ENCODE measurements at regions not wholly inside any gene's neighbourhood (a gene's known extent, or its start where the extent isn't known, plus 50 kb on each side); places are given as distances from the start of the nearest gene placed in this dataset.
"Not testable (repeated sequence)": the region's sequence is repeated elsewhere in the genome, so short reads cannot be mapped to it uniquely, and the experiment has no call there.

DNA sequence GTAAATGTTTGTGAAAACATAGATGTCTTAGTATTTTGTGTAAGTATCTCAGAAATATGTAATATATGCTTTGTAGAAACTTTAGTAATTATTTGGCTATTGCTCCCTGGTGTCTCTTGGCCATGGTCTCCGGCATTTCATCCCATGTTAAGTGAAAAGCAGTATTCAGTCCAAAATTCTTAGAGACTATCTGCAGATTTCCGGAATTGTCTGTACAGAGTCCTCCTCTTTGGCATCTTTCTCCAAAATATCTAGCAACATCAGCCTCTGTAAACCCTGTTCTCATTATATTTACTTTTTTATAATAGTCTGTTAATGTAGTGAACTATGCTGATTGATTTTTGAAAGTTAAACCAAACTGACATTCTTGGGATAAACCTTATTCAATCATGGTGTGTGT lies 352.7 kb downstream of the ARPP21 start:
- Histone ChIP-seq H3K4me3 (no peak overlapping the region), H3K27me3 (no peaks in the 10 kb centered on the region; the same call in 1 of the 2 replicates), H3K36me3 (no peaks in the 10 kb centered on the region), H3K9me3 (no peaks in the 10 kb centered on the region)
- DNase-seq = no peak

DNA sequence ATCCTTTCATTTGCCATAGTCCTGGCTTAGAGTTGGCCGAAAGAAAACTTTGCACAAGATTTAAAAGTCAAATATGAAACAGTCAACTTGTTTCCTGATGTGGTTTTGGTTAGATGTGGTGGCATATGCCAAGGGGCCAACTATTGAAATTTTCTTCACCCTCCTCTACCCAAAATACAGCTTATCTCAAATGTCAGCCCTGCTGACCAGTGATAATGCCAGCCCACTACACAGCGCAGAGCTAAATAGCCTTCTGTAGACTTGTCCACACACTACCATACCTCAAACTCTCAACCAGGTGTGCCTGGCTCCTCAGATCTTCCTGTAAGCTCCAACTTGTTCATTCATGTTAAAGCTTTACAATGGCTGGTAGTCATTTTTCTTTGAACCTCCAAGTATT lies 368.5 kb upstream of the STAC start:
- no peak overlapping the region for H3K4me3 ChIP-seq
- no peaks in the 10 kb centered on the region for H3K36me3 ChIP-seq
- DNase-seq = no peak

DNA sequence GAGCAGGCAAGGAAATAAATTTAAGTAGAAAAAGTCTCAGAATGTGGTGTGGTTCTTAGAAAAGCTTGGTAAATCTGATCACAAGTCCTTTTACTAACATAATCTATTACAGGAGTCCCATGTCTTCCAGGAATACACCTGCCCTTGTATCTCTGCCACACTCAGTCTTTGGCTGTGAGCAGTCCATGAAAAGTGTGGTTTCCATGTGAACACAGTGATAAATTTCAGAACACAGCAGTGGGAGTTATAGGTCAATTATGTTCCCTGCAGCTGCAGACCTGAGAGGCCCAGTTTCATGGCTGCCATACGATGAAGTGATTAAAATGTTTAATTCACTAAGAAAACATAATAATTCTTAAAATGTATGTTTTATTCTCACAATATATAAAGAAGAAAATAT lies 366.9 kb upstream of the STAC start:
- no peak overlapping the region for H3K4me3 ChIP-seq
- no peaks in the 10 kb centered on the region for H3K27me3 ChIP-seq
- H3K9me3 ChIP-seq = no peaks in the 10 kb centered on the region
- DNase-seq = no peak
- H3K36me3 ChIP-seq = no peaks in the 10 kb centered on the region

More for the DNA sequence above, 368.5 kb upstream of the STAC start:
- Histone ChIP-seq H3K9me3 (no peaks in the 10 kb centered on the region), H3K27me3 (no peaks in the 10 kb centered on the region)

DNA sequence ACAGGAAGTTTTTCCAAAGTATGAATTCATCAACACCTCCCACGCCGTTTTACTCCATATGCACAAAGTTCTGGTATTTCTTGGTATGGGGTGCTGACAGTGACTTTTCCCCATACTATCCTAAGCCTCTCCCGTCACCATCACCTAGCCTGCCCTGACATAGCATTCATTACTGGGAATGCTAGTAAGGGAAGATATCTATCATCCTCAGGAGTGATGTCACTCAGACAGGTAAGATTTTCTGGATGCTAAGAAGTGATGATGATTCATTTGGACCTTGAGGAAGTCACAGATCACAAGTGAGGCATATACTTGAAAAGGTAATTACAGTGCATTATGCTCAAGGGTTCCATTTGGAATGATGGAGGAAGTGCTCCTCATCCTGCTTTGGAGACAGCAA lies 355.1 kb upstream of the STAC start:
- Histone ChIP-seq H3K36me3 (no peaks in the 10 kb centered on the region), H3K9me3 (no peaks in the 10 kb centered on the region), H3K27me3 (no peaks in the 10 kb centered on the region), H3K4me3 (no peak overlapping the region)
- no peak for DNase-seq

DNA sequence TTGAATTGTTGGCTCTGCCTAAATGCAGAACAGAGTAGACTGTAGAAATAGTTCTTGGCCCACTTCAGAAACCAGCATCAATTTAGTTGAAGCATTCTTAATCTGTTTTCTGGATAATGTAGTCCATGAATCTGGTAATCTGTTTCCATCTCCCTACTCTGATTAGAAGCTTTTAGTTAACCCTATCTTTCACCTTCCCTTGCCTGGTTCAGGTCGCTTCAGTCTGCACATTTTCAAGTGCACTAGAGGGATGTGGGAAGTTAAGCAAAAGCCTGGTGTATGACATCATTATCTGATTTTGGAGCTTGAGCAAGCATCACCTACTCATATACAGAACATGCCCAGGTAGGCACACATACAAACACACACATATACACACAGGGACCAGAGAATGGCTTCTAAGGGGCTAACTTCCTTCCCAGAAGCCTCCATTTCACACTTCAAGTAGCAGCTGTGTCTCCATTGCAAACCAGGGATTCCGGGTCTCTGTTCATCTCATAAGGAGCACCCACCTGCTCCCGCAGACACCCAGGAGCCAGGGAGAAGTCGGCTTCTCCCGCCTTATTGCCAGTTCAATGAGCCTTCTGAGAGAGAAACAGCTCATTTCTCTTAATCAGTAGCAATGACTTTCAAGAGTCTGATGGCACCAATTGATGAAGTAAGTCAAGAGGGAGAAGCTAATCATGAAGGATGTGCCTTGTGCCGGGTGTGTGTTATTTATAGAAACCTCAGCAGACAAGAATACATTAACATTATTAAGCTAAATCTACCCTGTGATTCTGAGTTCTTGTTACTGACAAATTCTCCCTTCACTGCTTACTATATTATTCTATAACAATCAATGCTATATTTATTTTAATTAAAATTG lies 347.9 kb upstream of the STAC start:
- H3K4me3 ChIP-seq = no peak overlapping the region
- no peak for DNase-seq
- H3K9me3 ChIP-seq = no peaks in the 10 kb centered on the region
- H3K36me3 ChIP-seq = no peaks in the 10 kb centered on the region
- no peaks in the 10 kb centered on the region for H3K27me3 ChIP-seq

DNA sequence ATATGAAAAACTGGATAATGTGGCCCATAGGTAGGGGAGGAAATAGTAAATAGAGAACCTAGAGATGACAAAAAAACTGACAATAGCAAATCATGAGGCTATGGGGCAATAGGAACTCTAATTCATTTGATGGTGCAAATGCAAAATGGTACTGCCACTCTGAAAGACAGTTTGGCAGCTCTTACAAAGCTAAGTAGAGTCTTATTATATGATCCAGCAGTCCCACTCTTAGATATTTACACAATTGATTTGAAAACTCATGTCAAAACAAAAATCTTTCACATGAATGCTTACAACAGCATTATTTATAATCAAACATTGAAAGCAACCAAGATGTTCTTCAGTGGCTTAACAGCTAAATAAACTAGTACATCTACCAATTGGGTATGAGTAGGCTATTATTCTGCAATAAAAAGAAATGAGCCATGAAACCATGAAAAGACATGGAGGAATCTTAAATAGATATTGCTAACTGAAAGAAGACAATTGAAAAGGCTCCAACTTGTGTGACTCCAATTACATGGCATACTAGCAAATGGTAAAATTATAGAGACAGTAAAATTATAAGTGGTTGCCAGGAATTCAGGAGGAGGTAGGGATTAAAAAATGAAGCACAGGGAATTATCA lies 321.8 kb upstream of the STAC start:
- DNase-seq = no peak
- no peak overlapping the region for H3K4me3 ChIP-seq
- H3K9me3 ChIP-seq = no peaks in the 10 kb centered on the region
- H3K27me3 ChIP-seq = no peaks in the 10 kb centered on the region
- no peaks in the 10 kb centered on the region for H3K36me3 ChIP-seq

DNA sequence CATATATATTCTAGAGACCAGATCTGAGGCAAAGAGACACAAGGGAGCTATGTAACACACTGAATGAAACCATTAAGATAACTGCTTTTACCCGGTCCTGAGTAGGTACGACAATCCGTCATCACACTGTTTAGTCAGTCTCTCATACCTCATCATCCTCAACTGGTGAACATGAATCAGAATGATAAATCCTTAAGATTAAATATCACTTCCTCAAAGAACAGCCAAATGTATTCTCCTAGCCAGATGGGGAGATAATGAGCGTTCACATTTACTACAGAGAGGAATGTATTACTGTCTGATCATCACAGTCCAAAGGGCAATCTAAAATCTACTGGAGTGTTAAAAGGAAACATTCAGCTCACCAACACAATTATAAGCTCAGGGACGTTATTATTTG lies 319.4 kb upstream of the STAC start:
- H3K27me3 ChIP-seq = no peaks in the 10 kb centered on the region
- no peak overlapping the region for H3K4me3 ChIP-seq
- no peaks in the 10 kb centered on the region for H3K9me3 ChIP-seq
- H3K36me3 ChIP-seq = no peaks in the 10 kb centered on the region
- DNase-seq = no peak

DNA sequence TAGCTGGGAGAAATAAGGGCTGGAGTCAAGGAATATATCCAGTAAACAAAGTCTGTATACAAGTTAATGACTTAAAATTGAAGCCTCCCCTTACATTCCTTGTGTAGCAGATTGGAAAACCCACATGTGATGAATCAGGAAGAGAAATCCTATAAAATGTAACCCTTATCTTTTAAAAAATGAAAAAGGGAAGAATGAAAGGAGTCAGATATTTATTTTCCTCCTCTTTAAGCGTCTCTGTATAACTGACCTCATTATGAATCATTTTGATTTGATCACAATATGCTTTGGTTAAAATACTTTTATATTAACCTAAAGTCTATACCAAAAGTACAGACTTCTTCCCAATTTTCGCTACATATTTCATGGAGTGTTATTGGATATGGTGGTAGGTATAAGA lies 316.3 kb upstream of the STAC start:
- H3K27me3 ChIP-seq = no peaks in the 10 kb centered on the region
- H3K4me3 ChIP-seq = no peak overlapping the region
- no peaks in the 10 kb centered on the region for H3K36me3 ChIP-seq
- no peak for DNase-seq
- H3K9me3 ChIP-seq = no peaks in the 10 kb centered on the region

DNA sequence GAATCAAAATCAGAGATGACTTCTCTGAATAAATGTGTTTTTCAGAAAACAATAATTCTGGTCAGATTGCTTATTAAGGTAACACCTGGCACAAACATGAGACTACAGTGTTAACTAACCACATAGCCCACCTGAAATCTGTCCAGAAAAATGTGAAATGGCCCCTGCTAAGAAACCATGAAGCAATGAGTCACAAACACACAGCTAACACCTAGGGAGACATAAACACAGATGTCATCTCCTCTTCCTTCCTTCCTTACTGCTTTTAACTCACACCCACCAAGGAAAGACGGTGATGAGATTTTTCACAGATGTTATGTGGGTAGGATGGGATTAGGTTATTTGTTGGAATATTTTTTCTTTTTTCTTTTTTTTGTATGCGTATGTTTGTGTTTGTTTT lies 315.0 kb upstream of the STAC start:
- Histone ChIP-seq H3K27me3 (no peaks in the 10 kb centered on the region), H3K36me3 (no peaks in the 10 kb centered on the region), H3K4me3 (no peak overlapping the region), H3K9me3 (no peaks in the 10 kb centered on the region)
- DNase-seq = no peak

DNA sequence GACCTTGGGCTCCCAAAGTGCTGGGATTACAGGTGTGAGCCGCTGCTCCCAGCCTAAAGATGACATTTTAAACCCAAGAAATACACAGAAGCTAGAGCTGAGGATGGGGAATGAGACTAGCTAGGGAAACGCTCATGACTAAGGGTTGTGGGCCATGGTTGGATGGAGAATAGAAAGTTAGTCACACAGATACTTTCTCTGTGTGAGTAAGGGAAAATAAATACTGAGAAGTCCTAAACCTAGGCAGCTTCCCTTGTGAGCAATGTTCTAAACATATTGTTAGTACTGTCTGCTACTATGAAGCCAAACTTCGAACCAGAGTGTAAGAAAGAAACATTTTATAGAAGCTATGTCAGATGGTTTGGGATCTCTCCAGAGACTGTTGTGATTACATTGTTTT lies 304.8 kb upstream of the STAC start:
- H3K4me3 ChIP-seq = no peak overlapping the region
- H3K9me3 ChIP-seq = no peaks in the 10 kb centered on the region
- DNase-seq = peak; percentile 17
- no peaks in the 10 kb centered on the region for H3K27me3 ChIP-seq
- no peaks in the 10 kb centered on the region for H3K36me3 ChIP-seq

DNA sequence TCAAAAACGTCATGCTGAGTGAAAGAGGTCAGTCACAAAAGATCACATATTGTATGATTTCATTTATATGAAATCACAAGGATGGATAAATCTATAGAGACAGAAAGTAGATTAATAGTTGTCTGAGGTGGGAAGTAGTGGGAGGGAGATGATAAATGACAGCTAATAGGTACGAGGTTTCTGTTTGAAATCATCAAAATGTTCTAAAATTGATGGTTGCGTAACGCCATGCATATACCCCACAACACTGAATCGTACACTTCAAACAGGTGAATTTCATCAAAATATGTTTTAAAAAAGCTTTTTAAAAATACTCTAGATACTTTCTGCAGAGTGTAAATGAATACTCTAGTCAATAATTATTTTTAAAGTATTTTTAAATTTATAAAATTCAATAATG lies 303.0 kb upstream of the STAC start:
- no peaks in the 10 kb centered on the region for H3K27me3 ChIP-seq
- no peaks in the 10 kb centered on the region for H3K36me3 ChIP-seq
- H3K4me3 ChIP-seq = no peak overlapping the region
- no peak for DNase-seq
- no peaks in the 10 kb centered on the region for H3K9me3 ChIP-seq

DNA sequence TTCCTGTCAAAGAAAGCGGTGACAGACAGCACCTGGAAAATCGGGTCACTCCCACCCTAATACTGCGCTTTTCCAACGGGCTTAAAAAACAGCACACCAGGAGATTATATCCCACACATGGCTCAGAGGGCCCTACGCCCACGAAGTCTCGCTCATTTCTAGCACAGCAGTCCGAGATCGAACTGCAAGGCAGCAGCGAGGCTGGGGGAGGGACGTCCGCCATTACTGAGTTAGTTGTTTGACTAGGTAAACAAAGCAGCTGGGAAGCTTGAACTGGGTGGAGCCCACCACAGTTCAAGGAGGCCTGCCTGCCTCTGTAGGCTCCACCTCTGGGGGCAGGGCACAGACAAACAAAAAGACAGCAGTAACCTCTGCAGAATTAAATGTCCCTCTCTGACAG lies 297.3 kb upstream of the STAC start:
- not testable (repeated sequence) for DNase-seq, H3K36me3 ChIP-seq, H3K9me3 ChIP-seq, H3K4me3 ChIP-seq, H3K27me3 ChIP-seq

DNA sequence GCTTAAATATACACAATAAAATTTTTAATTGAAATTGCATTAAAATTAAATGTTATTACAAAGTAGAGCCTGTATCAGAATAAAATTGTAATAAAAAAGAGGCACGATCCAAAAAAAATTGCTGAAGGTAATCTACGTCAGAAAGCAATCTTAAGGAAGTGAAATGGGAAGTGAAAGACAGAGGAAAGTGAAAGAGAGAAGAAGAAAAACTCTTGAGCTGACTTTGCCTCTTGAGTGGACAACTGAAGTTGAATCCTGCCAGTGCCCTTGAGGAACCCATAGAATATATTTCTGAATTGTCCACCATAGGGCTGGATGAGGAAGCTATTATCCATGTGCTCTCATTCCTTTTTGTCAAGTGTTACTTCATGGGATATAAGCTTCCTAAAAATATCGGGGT lies 285.1 kb upstream of the STAC start:
- H3K27me3 ChIP-seq = no peaks in the 10 kb centered on the region
- no peak overlapping the region for H3K4me3 ChIP-seq
- no peaks in the 10 kb centered on the region for H3K9me3 ChIP-seq
- H3K36me3 ChIP-seq = no peaks in the 10 kb centered on the region
- no peak for DNase-seq

DNA sequence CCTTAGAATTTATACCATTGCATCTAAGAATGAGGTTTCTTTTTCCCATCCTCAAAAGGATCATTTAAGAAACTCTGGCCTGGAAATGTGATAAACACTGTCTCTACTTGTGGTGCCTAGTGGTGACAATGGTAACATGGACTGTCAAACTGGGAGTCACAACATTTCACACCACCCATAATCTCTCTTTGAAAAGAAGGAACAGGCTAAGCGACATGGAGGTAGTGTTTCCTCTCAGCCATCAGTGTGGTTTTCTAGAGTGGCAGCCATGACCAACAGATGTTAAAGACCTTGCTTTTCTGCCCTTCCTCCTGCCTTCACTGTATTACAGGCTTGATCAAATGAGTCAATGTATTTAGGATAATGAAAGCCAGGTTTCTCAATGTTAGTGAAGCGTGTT lies 283.1 kb upstream of the STAC start:
- no peak for DNase-seq
- H3K4me3 ChIP-seq = no peak overlapping the region

DNA sequence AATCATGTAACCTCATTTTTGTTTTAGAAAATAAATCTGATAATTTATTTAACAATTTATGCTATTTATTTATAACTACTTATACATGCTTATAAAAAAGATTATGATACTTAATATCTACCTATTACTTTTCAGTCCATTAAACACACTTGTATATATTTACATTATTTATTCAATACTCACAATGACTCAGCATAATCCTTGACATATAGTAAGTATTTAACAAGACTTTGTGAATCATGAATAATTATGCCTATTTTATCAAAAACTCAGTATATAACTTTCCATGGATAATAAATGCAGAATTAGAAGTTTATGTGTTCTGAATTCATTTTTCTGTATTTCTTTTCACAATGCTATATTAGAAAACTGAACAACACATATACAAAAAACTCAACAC lies 266.0 kb upstream of the STAC start:
- Histone ChIP-seq H3K36me3 (no peaks in the 10 kb centered on the region), H3K4me3 (no peak overlapping the region), H3K27me3 (no peaks in the 10 kb centered on the region), H3K9me3 (no peaks in the 10 kb centered on the region)
- no peak for DNase-seq

More for the DNA sequence above, 283.1 kb upstream of the STAC start:
- no peaks in the 10 kb centered on the region for H3K27me3 ChIP-seq
- H3K36me3 ChIP-seq = no peaks in the 10 kb centered on the region
- no peaks in the 10 kb centered on the region for H3K9me3 ChIP-seq

DNA sequence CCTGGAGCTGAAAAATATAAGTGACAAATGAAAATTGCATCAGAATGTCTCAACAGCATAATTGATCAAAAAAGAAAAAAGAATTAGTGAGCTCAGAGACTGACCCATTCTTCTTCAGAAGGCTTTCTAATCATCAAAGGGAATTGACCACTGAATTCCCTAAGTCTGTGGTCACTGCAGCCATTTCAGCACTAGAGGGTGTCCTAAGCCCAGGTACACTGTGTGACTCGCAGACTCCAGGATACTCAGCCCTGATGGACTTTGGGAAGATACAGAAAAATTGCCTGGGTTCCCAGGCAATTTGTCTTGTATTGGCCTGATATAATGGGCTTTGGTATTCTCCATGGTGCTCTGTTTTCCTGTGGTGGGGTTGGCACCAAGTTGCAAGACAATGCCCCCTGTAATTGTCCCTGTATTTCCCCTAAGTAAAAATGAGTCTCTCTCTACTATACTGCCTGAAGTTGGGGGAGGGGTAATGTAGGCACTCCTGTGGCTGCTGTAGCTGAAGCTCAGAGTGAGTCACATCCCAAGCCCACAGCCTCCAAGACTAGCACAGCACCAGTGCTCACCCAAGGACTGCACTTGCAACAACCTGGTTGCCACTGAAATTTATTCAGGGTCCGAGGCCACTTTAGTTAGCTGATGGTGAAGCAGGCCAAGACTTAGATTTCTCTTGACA lies 256.0 kb upstream of the STAC start:
- Histone ChIP-seq H3K9me3 (no peaks in the 10 kb centered on the region), H3K36me3 (no peaks in the 10 kb centered on the region), H3K27me3 (no peaks in the 10 kb centered on the region), H3K4me3 (no peak overlapping the region)
- peak; percentile 18 for DNase-seq

DNA sequence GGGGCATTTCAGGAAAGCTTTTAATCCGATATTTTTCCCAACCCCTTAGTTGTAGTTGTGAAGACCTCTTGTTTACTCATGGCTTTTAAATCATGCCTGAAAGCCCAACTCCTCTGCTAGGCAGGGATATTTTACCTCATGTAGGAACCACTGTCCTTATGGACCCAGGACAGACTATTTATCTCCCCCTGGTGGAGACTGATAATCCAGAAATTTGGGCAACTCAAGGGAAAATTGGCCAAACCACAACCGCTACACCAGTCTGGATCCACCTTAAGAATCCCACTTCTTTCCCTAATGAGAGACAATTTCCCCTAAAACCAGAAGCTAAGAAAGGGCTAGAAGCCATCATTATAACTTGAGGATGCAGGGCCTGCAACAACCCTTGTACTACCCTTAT lies 248.1 kb upstream of the STAC start:
- DNase-seq = no peak
- H3K9me3 ChIP-seq = no peaks in the 10 kb centered on the region
- no peak overlapping the region for H3K4me3 ChIP-seq
- no peaks in the 10 kb centered on the region for H3K36me3 ChIP-seq
- H3K27me3 ChIP-seq = no peaks in the 10 kb centered on the region

DNA sequence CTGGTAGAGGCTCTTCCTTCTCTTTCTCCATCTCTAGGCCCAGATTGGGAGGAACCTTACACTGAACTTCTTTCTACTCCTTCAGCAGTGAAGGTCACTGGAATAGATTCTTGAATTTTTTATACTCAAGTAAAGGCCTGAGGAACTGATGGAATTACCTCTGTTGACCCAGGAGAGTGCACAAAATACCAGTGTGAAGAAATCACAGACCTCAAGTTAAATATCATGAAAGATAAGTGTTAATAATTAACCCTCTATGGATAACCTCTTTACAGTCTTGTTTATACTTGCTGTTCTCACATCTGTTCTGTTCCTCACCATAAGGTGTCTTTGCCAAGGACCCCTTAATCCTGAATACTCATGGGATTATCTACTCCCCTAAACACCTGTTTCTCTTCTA lies 244.4 kb upstream of the STAC start:
- Histone ChIP-seq H3K4me3 (no peak overlapping the region), H3K9me3 (no peaks in the 10 kb centered on the region)
- DNase-seq = no peak

More for the DNA sequence above, 244.4 kb upstream of the STAC start:
- H3K27me3 ChIP-seq = no peaks in the 10 kb centered on the region
- no peaks in the 10 kb centered on the region for H3K36me3 ChIP-seq
